ENCODE measurements at regions not wholly inside any gene's neighbourhood (a gene's known extent, or its start where the extent isn't known, plus 50 kb on each side); places are given as distances from the start of the nearest gene placed in this dataset.
"Not testable (repeated sequence)": the region's sequence is repeated elsewhere in the genome, so short reads cannot be mapped to it uniquely, and the experiment has no call there.

- no peak for DNase-seq (ENCODE audit: low spot score)
Observed at GRCh38 chr12:58654021-58654420, 266.3 kb downstream of the LRIG3 start.

DNA sequence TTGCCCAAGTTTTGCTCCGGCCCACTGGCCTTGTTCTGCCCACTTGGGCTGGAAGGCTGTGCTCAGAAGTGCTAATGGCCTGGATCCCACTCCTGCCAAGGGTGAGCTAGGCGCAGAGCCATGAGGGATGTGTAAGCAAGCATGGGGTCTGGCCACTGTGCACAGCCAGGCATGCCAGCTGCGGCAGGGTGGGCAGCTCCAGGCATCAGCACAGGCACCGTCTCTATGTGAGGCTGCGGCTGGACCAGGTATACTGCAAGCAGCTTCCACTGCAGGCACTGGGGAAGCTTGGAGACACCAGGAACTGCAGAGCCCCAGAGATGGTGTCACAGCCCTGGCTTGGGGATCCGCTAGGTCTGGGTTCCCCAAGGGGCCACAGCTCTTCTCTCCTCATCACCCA is 264.9 kb downstream of the LRIG3 start:
- no peak for DNase-seq (ENCODE audit: low spot score)

DNA sequence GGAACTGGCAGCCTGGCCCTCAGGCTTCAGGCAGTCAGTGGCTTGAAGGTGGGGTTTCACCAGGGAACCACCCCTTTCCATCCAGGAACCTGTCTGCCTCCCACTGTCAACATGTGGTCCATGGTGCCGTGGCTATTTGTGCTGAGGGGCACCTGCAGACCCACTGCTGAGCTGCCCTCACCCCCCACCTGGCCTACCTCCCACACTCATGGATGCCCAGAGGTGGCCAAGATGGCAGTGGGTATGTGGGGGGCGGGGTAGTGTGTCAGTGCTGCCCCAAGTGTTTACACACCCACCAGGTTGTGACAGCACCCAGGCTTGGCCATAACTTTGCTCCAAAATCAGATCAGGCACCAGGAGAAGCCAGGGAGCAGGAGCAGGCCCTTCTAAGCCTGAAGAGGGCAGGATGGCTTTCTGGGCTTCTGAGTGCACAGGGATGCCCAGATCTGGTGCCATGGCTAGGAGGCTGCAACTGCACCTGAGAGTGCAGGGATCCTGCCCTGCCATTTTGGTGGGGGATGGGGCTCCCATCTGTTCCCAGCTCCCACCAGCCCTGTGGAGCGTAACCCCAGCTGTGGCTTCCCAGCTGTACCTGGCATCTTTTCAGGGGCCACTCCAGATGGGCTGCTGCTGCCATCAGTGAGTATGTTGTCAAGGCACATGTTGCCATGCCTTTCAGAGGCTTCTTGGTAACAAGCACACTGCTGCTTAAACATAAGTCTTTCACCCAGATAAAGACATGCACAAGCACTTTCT is 263.9 kb downstream of the LRIG3 start:
- no peak for DNase-seq (ENCODE audit: low spot score)

DNA sequence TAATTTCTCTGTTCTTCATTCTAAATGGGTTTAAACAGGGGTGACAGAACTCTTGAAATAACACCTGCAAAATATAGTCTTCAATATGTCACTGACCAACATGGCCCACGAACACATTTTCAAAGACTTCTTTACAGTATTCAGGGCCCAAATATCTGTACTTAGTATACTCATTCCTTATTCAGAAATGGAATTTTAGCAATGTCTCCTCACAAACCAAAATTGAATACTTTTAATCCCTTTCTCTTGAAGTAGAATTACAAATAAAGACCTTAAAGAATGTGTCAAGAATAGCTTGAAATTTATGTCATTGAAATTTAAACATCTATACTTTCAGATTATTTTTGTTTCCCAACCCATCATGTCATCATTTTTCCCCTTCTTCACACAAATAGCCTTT is 263.1 kb downstream of the LRIG3 start:
- no peak for DNase-seq (ENCODE audit: low spot score)

DNA sequence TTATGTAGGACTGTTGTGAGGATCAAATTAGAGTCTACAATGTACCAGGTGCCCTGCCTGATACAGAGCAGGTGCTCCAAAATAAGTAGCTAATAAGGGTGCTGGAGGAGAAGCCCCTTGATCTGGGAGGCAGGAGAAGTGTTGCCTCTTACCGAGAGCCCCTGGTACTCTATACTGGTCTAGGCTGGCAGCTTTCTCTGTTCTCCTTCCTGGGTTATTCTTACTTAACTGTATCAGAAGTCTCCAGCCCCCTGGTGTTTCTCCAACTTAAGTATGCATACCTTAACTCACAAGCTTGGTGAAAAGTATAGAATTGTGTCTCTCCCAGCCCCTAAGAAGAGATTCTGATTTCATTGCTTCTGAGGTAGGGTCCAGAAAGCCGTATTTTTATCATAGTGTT is 254.9 kb downstream of the LRIG3 start:
- no peak for DNase-seq (ENCODE audit: low spot score)

DNA sequence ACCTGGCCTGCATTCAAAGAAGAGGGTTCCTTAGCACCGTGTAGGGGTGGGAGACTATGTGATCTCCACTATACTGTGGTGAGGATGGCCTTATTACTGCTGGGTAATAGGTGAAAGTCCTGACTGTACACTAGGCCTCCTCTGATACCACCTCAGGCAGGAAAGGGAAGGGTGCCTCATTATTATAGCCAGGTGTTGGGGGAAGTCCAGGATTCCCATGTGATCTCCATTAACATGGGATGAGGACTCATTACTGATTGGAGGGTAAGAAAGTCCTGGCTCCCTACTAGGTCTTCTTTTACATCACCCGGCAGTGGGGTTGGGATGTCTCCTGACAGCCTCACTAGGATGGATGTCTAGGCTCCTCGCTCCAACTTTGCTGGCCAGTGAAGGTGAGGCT is 252.1 kb downstream of the LRIG3 start:
- no peak for DNase-seq (ENCODE audit: low spot score)

DNA sequence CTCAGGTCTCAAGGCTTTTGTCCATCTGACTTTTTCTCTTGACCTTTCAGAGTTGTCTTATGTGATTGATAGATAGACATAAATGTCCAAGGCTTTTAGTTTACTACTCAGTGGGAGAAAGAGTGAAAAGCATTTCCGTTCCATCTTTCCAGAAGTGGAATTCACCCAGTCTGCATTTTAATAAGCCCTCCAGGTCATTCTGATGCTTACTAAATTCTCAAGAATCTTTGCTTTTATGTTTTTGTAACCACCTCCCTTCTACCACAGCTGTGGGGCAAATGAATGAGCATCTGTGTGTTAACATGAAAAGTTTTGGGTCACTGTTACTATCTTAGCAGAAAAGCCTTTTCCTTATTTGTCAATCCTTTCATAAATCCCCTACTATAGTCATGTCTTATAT is 251.4 kb downstream of the LRIG3 start:
- DNase-seq (ENCODE audit: low spot score): no peak

GRCh38 chr12:58670623-58671022 is 249.7 kb downstream of the LRIG3 start:
- DNase-seq (ENCODE audit: low spot score): no peak

DNA sequence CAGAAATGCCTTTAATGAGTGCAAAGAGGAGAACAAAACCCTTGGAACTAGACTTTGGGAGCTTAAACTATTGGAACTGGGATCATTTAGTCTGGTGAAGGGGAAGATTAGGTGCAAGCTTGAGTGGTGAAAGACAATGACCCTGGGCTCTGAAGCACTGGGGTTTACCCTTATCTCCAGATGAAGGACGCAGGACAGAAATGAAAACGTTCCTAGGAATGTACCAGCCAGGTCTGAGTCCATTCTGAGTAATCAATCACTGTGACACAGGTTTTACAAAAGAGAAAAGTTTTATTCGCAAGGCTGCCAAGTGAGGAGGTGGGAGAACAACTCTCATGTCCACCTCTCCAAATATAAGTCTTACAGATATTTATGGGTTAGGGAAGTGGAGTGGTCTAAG is 249.1 kb downstream of the LRIG3 start:
- no peak for DNase-seq (ENCODE audit: low spot score)

- DNase-seq (ENCODE audit: low spot score): no peak
Observed at GRCh38 chr12:58673021-58673420, 247.3 kb downstream of the LRIG3 start.

GRCh38 chr12:58677833-58678232 is 242.5 kb downstream of the LRIG3 start:
- DNase-seq (ENCODE audit: low spot score): not testable (repeated sequence)

- DNase-seq (ENCODE audit: low spot score): no peak
Observed at GRCh38 chr12:58678753-58679152, 241.6 kb downstream of the LRIG3 start.

- DNase-seq (ENCODE audit: low spot score): no peak
Observed at GRCh38 chr12:58681730-58682129, 238.6 kb downstream of the LRIG3 start.

DNA sequence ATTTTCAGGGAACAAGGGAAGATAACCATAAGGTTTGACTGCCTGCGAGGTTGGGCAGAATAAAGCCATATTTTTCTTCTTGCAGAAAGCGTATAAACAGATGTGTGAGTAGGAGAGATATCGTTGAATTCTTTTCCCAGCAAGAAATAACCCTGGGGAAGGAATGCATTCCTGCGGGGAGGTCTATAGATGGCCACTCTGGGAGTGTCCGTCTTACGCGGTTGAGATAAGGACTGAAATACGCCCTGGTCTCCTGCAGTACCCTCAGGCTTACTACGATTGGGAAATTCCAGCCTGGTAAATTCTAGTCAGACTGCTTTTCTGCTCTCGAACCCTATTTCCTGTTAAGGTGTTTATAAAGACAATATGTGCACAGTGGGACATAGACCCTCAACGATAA is 225.0 kb downstream of the LRIG3 start:
- no peak for DNase-seq (ENCODE audit: low spot score)

DNA sequence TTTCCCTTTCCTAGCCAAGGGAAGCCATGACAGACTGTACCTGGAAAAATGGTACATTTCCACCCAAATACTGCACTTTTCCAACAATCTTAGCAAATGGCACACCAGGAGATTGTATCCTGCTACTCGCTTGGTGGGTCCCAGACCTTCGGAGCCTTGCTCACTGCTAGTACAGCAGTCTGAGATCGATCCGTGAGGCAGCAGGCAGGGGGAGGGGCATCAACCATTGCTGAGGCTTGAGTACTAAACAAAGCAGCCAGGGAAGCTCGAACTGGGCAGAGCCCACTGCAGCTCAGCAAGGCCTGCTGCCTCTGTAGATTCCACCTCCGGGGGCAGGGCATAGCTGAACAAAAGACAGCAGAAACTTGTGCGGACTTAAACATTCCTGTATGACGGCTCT is 218.8 kb downstream of the LRIG3 start:
- no peak for DNase-seq (ENCODE audit: low spot score)

- DNase-seq (ENCODE audit: low spot score): no peak
Observed at GRCh38 chr12:58703866-58704265, 216.4 kb downstream of the LRIG3 start.

- not testable (repeated sequence) for DNase-seq (ENCODE audit: low spot score)
Observed at GRCh38 chr12:58704770-58705169, 215.5 kb downstream of the LRIG3 start.

DNA sequence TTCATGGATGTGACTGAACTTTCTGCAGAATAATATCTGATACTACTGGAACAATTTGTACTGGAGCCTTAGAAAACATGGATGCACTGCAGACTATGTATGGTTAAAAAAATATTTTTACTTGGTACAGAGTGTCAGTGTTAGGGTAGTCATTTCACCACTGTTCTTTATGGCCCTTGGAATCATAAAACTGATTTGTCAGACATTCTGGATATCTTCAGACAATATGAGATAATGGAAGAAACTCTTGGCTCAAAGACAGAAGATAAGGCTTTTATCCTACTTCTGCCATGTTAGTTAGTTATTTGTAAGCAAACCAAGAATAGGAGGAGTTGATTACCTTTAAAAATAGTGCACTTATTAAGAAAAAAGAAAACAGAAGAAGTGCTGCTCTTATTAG is 209.4 kb downstream of the LRIG3 start:
- DNase-seq (ENCODE audit: low spot score): no peak

DNA sequence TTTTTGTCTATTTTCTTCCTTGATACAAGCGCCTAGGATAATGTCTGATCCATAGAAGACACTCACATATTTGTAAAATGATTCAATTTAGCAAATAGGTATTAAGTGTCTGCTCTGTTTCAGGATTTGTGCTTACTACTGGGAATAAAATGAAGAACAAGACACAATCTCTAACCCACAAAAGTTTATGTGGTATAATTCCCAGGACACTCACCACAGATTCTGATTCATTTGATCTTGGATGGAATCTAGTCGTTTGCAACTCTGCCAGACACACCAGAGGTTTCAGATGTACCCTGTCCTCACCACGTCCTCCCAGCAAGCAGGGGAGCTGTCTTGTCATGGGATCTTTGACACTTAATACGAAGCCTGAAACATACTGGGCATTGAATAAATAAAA is 208.3 kb downstream of the LRIG3 start:
- no peak for DNase-seq (ENCODE audit: low spot score)

- no peak for DNase-seq (ENCODE audit: low spot score)
Observed at GRCh38 chr12:58712976-58713375, 207.3 kb downstream of the LRIG3 start.

DNA sequence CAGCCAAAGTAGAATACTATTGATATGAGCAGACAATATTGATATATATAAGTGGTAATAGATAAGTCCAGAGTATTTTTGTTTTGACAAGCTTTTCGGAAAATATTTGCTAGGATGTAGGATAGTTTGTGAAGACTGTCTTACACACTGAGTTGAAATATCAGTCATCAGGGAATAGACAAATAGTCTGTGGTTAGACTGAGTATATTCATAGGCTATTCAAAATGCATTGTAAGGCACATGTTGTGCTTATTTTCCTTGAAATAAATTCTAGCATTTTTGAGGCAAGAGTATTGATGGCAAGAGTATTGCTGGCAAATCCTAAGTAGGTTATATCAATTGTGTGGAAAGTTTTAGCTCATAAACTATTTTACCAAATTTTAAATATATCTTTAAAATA is 201.1 kb downstream of the LRIG3 start:
- DNase-seq (ENCODE audit: low spot score): no peak

GRCh38 chr12:58720421-58720820 is 199.9 kb downstream of the LRIG3 start:
- no peak for DNase-seq (ENCODE audit: low spot score)

GRCh38 chr12:58725400-58726105 is 194.8 kb downstream of the LRIG3 start:
- DNase-seq (ENCODE audit: low spot score): no peak

- DNase-seq (ENCODE audit: low spot score): no peak
Observed at GRCh38 chr12:58727521-58727920, 192.8 kb downstream of the LRIG3 start.

Measured in NAMALWA (cell line).